SW480 (cell line): ENCODE measurements at regions not wholly inside any gene's neighbourhood (a gene's known extent, or its start where the extent isn't known, plus 50 kb on each side); places are given as distances from the start of the nearest gene placed in this dataset.
"Not testable (repeated sequence)": the region's sequence is repeated elsewhere in the genome, so short reads cannot be mapped to it uniquely, and the experiment has no call there.

ENCODE experiments used
- DNase-seq: peaks from one replicate; pipeline ENCODE4 v3.0.0-alpha.2; 2016; ENCODE audit warnings: low spot score

- DNase-seq = no peak
These were observed 214.5 kb upstream of the PRSS1 start for GRCh38 chr7:142534726-142535122.

- DNase-seq = no peak
These were observed 215.4 kb upstream of the PRSS1 start for GRCh38 chr7:142533920-142534319.

GRCh38 chr7:142529591-142529990, 219.7 kb upstream of the PRSS1 start:
- no peak for DNase-seq

GRCh38 chr7:142528608-142529408, 220.5 kb upstream of the PRSS1 start:
- no peak for DNase-seq

- no peak for DNase-seq
These were observed 225.3 kb upstream of the PRSS1 start for GRCh38 chr7:142523821-142524460.

- DNase-seq = no peak
These were observed 226.5 kb upstream of the PRSS1 start for GRCh38 chr7:142522735-142523134.

- peak; percentile 22 for DNase-seq
These were observed 228.4 kb upstream of the PRSS1 start for GRCh38 chr7:142520885-142521284.

GRCh38 chr7:142520455-142520854, 228.8 kb upstream of the PRSS1 start:
- not testable (repeated sequence) for DNase-seq

GRCh38 chr7:142519079-142520078, 229.9 kb upstream of the PRSS1 start:
- no peak for DNase-seq

- DNase-seq = peak; percentile 75
These were observed 233.2 kb upstream of the PRSS1 start for GRCh38 chr7:142516038-142516501.

- not testable (repeated sequence) for DNase-seq
These were observed 234.6 kb upstream of the PRSS1 start for GRCh38 chr7:142514716-142515115.

GRCh38 chr7:142513178-142513955, 235.9 kb upstream of the PRSS1 start:
- no peak for DNase-seq

- DNase-seq = no peak
These were observed 237.5 kb upstream of the PRSS1 start for GRCh38 chr7:142511801-142512200.

- DNase-seq = no peak
These were observed 237.9 kb upstream of the PRSS1 start for GRCh38 chr7:142511374-142511773.

GRCh38 chr7:142509235-142509634, 240.0 kb upstream of the PRSS1 start:
- not testable (repeated sequence) for DNase-seq

- peak; percentile 90 for DNase-seq
These were observed 241.0 kb upstream of the PRSS1 start for GRCh38 chr7:142508251-142508650.

- no peak for DNase-seq
These were observed 241.5 kb upstream of the PRSS1 start for GRCh38 chr7:142507799-142508198.

GRCh38 chr7:142507066-142507465, 242.2 kb upstream of the PRSS1 start:
- not testable (repeated sequence) for DNase-seq

- no peak for DNase-seq
These were observed 242.7 kb upstream of the PRSS1 start for GRCh38 chr7:142506601-142507000.

GRCh38 chr7:142503949-142504348, 245.3 kb upstream of the PRSS1 start:
- not testable (repeated sequence) for DNase-seq

- DNase-seq = no peak
These were observed 245.2 kb upstream of the PRSS58 start for GRCh38 chr7:142503036-142503435.
